HG03469 (cell line): ENCODE measurements at regions not wholly inside any gene's neighbourhood (a gene's known extent, or its start where the extent isn't known, plus 50 kb on each side); places are given as distances from the start of the nearest gene placed in this dataset.

Experiments used
- ATAC-seq: cut with Tn5 transposase; IDR thresholded peaks from one replicate; pipeline ENCODE4 v1.9.1; 2021; ENCODE audit warnings: mild to moderate bottlenecking, moderate library complexity, moderate number of reproducible peaks; ENCODE audit not compliant: unreplicated experiment

- no peak for ATAC-seq
Measured at GRCh38 chr12:16756833-16757555, 151.0 kb upstream of the LMO3 start.

DNA sequence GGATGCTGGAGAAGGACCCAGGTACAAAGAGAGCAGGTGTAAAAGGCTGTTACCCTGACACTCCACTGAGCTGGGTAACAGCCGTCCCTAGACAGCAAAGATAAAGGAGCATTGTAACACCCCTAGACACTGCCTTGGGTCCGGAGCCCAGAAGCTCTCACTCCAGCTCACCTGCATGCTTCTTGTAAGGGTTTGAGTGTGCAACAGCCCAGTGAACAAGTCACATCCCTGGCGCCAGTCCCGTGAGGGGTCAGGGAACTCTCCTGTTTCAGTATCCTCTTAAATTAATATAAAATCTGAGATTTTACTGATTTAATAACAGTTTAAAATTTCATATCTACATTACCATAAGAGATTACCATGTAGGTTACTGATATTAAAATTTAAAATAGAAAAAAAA, 124.8 kb upstream of the LMO3 start:
- ATAC-seq, result no peak

- no peak for ATAC-seq
Measured at GRCh38 chr12:16726879-16727278, 120.9 kb upstream of the LMO3 start.

GRCh38 chr12:16719713-16720416, 113.9 kb upstream of the LMO3 start:
- ATAC-seq, result no peak

GRCh38 chr12:16716928-16717327, 111.0 kb upstream of the LMO3 start:
- ATAC-seq, result no peak

DNA sequence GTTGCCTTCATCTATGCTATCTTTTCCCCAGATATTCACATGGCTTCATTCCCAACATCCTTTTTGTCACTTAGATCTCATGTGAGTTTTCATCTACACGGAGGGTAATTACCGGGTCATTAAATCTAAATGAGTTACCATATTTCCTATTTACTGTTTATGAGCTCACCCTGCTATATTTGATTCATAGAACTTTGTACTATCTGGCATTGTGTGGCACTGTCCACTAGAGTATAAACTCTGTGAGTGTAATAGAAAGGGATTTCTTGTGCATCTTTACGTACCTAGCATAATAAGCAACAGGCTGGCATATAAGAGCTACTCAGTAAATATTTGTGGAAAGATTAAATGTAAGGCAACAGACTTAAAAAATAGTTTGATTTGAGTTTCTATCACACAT, 86.1 kb upstream of the LMO3 start:
- ATAC-seq, result no peak

GRCh38 chr12:16691624-16692023, 85.7 kb upstream of the LMO3 start:
- no peak for ATAC-seq

DNA sequence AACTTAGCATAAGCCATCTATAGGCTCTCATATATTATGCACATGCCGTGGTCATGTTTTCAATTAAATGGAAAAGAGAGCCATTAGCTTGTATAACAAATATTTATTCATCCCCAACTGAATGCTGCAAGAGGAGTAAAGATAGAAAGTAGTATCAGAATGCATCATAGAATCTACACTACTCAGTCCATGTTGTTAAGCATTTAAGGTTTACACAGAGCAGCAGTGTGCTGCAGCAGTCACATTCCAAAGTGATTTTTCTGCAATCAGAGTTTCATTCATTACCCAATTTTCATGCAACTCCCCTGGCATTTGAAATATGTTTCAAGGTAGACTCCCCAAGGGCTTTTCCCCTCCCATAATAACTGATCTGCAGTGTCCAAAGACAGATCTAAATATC, 82.2 kb upstream of the LMO3 start:
- ATAC-seq, result no peak

DNA sequence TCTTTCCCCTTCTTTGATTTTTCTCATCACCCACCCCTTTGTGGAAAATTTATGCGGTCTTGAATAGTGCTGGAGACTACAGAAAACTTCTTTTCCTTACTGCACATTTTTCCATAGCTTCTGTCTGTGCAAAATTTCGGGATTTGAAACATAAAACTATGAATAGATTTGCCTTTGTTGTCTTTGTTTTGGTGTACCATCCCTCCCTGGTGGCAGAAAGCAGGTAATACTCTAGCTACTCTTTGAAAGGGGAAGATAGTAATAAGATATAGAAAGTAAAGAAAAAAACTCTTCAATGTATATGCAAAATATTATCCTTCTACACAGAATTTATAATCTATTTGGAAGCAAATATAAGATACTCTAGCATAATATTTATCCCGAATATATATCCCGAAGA, 79.1 kb upstream of the LMO3 start:
- ATAC-seq, result no peak

DNA sequence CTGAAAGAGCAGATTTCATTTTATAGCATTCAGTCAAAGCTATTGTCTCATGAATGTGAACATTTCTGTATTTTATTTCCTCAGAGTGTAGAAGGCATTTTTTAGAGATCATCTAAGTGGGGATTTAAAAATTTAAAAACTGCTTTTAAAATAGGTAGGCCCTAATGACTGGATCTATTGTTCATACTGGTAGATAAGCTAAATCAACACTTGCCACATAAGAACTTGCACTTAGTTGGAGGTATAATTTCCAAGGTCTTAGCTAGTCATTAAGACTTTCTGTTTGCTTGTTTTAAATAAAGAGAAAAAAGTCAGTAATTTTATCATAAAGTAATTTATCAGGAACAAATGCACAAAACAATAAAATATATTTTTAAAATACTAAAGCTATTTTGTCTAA, 75.2 kb upstream of the LMO3 start:
- no peak for ATAC-seq

GRCh38 chr12:16675438-16675837, 69.5 kb upstream of the LMO3 start:
- ATAC-seq, result no peak

DNA sequence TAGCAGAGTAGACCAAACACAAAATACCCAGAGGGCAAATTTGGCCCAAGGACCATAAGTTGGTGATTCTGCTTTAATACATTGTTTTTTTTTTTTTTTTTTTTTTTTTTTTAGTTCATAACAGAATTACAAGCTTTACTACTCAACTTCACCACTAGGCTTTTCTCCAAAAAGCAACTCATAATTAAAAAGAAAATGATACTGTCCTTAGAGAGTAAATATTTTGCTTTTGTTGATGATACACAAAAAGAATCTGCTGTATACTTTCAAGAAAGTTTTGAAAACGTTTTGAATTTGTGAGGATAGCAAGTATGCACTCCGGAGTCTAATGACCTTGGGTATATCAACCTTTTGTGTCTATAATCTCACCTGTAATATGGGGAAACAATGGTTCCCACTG, 68.9 kb upstream of the LMO3 start:
- no peak for ATAC-seq

GRCh38 chr12:16670456-16671050, 64.6 kb upstream of the LMO3 start:
- no peak for ATAC-seq

- no peak for ATAC-seq
Measured at GRCh38 chr12:16669756-16670155, 63.8 kb upstream of the LMO3 start.

DNA sequence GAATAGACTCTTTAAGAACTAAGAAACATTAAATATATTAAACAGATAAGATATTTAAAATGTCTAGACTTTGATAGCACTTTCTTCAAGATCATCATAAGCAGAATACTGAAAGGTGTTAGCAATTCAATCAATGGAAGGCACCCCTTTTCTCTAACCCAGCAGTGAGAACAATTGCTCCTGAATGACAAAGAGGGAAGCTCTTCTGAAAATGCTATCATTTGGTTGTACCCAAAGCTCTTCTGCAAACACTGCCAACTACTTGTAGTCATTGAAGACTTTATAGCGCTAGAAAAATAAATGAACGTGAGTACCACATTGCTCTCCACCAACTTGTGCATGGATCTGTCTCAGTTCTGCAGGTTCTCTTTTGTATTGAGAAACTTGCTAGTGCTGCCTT, 62.2 kb upstream of the LMO3 start:
- ATAC-seq, result no peak

DNA sequence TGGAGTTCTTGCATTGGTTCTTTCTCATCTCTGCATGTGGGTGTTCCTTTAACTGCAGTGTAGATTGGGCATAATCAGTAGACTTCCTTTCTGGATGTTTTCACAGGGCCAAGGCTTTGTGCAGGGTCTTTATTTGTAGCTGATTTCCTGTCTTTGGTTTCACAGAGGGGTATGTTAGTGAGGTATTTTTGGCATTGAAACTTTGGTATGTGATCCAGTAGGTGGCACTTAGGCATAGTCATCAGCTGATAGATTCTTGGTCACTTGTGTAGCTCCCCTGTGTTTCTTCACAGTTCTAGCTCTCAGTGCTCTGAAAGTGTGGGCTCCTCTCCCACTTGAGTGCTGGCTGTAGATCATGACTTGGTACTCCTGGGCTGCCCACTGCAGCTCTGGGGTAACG, 52.7 kb upstream of the LMO3 start:
- ATAC-seq, result no peak
